PC-3 (cell line): ENCODE measurements at regions not wholly inside any gene's neighbourhood (a gene's known extent, or its start where the extent isn't known, plus 50 kb on each side); places are given as distances from the start of the nearest gene placed in this dataset.

Source experiments
- EZH2 ChIP-seq: fragments of 300-600 bp; sonication (generic); IDR thresholded peaks from one replicate; pipeline ENCODE4 v1.6.1; 2017; ENCODE audit warnings: antibody characterized with exemption, mild to moderate bottlenecking, low read length; ENCODE audit not compliant: unreplicated experiment
- EZH2phosphoT487 ChIP-seq: fragments of 300-600 bp; sonication (generic); IDR thresholded peaks from 2 replicates; pipeline ENCODE4 v1.6.1; 2018; ENCODE audit warnings: mild to moderate bottlenecking, antibody characterized with exemption, low read length, borderline replicate concordance
- TF ChIP-seq, protein P1 (sequence below): fragments of 300-600 bp; sonication (generic); conservative IDR thresholded peaks from 2 replicates; pipeline ENCODE4 v1.5.1; 2017; ENCODE audit warnings: antibody characterized with exemption, low read depth, mild to moderate bottlenecking, low read length

DNA sequence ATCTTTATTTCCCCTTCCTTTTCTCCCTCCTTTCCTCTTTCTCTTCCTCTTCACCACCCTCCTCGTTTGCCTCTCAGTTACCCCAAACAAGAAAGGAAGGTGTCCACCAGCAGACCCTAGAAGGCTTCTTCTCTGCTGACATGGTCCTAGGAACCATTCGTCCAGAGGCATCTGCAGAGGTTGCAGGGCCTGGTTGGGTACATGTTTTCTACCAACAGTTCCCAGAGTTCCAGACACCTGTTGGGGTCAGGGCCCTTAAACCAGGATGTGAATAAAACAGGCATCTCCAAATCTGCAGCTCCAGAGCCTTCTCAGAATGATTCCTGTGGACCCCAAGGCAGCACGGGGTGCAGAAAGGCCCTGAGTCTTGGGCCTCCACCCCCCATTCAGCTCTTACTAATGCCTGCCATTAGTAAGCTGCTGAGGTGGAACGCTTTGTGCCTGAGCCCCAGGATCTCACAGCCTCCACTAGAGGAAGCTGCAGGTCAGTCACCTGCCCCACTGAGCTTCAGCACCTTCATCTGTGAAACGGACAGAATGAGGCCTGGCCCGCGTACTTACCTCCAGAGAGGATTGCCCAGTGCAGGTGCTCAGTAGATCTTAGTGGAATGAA lies 130.4 kb downstream of the DICER1 start:
- TF ChIP-seq, protein P1, sequence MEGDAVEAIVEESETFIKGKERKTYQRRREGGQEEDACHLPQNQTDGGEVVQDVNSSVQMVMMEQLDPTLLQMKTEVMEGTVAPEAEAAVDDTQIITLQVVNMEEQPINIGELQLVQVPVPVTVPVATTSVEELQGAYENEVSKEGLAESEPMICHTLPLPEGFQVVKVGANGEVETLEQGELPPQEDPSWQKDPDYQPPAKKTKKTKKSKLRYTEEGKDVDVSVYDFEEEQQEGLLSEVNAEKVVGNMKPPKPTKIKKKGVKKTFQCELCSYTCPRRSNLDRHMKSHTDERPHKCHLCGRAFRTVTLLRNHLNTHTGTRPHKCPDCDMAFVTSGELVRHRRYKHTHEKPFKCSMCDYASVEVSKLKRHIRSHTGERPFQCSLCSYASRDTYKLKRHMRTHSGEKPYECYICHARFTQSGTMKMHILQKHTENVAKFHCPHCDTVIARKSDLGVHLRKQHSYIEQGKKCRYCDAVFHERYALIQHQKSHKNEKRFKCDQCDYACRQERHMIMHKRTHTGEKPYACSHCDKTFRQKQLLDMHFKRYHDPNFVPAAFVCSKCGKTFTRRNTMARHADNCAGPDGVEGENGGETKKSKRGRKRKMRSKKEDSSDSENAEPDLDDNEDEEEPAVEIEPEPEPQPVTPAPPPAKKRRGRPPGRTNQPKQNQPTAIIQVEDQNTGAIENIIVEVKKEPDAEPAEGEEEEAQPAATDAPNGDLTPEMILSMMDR = no peak
- no peak for TF ChIP-seq EZH2
- no peak for TF ChIP-seq EZH2phosphoT487
